HPDE6-E6E7 (cell line): ENCODE measurements at regions not wholly inside any gene's neighbourhood (a gene's known extent, or its start where the extent isn't known, plus 50 kb on each side); places are given as distances from the start of the nearest gene placed in this dataset.

Experiments used
- DNase-seq: peaks from one replicate; pipeline ENCODE4 v3.0.0; 2011; ENCODE audit warnings: missing footprints; ENCODE audit errors: extremely low spot score

- no peak for DNase-seq
Observed at GRCh38 chr10:28250782-28251181, 52.1 kb downstream of the MPP7 start.

- DNase-seq: no peak
Observed at GRCh38 chr10:28250358-28250757, 52.5 kb downstream of the MPP7 start.

DNA sequence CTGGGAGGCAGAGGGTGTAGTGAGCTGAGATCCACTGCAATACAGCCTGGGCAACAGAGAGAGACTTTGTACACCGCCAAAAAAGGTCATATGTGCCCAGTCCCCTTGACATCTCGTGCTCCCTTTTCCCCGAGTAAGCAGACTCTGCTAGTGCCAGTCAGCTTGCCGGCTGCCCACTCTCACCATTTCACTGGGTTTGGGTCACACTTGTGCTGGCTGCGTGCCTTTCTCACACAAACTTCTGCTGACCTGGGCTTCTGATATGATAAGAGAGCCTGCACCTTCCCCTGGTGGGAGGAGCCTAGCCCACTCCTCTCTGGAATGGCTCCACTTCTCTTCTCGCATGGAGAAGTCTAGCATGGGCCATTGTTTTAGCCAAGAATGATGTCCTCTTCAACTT is 53.4 kb downstream of the MPP7 start:
- DNase-seq: no peak

- peak; percentile 21 for DNase-seq
Observed at GRCh38 chr10:28248092-28248491, 54.8 kb downstream of the MPP7 start.

GRCh38 chr10:28246023-28246422 is 56.8 kb downstream of the MPP7 start:
- DNase-seq: no peak

DNA sequence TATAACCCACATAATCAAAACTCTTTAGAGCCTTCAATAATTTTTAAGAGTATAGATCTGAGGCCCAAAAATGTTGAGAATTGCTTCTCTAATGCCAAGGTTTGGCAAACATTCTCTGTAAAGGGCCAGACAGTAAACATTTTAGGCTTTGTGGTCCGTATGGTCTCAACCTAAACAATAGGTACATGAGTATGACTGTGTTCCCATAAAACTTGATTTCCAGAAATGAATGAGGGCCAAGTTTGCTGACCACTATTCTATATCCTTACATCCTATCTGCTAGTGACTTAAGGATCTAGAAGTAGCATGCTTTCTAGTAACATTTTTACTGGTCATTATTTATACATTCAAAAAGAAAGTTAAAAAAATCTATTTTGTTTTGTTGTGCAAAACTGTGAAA is 58.9 kb downstream of the MPP7 start:
- no peak for DNase-seq

DNA sequence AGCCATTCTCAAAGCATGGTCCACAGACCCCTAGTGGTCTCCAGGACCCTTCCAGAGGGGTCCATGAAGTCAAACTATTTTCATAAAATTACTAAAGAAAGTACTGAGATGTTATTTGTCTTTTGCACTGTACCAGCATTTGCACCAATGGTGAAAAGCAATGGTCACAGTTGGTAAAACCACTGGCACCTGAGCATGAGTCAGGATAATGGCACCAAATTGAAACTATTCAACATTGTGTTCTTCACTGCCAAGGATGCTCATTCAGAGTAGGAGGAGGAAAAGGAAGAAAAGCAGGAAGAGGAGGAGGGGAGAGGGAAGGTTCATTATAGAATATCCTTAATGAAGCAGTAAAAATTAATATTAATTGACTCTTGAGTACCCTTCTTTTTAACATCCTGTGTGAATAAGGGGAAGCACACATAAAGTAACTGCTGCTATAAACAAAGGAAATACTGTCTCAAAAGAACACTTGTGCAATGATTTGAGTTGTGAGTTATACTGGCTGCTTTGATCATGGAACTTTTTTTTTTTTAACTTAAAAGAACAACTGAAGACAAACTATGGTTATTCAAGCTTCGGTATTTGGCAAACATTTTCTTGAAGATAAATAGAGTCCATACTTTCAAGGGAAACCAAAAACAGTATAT is 60.2 kb downstream of the MPP7 start:
- DNase-seq: no peak

DNA sequence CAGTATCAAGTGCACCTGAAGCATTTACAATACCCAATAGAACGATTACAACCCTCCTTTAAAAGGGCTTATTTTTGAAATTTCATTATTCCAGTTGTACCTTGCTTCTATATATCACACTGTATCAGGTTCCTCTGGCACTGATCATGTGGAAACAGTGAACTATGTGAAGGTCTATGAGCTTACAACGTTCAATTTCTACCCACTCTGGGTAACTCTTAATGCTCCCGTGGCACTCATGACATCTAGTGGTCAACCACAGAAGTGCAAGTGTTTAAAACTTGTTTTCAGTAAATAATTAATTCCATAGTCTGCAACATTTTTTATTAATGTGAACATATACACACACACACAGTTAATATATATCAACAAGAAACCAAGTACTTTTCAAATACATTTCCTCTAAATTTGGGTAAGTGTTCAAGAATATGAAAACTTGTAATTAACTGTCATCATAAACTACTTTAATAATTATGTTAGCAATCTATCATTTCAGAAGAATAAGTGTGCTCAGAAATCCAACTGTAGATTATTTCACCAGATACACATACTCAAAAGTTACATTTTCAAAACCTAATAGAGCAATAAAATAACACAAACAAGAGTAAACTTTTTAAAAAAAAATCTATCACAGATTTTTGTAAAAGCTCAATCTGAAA is 61.0 kb downstream of the MPP7 start:
- DNase-seq: no peak

DNA sequence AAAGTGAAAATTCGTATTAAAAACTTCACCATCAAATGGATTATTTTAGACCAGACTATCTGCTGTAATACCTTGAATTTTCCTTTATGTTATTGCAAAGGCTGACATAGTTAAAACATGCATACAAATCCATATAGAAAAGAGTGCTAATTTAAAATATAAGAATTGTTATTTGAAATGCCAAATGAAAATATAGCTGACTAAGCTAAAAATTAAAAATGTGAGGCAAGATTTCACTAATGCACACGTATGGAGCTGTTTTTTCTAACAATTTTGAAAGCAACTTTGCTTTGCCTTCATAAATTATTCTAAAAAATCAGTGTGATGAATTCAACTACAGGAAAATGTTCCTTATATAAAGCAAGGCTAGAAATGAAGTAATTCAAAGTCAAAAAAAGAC is 62.5 kb downstream of the MPP7 start:
- DNase-seq: no peak

GRCh38 chr10:28236591-28236990 is 66.3 kb downstream of the MPP7 start:
- no peak for DNase-seq

- no peak for DNase-seq
Observed at GRCh38 chr10:28220811-28221210, 82.1 kb downstream of the MPP7 start.

DNA sequence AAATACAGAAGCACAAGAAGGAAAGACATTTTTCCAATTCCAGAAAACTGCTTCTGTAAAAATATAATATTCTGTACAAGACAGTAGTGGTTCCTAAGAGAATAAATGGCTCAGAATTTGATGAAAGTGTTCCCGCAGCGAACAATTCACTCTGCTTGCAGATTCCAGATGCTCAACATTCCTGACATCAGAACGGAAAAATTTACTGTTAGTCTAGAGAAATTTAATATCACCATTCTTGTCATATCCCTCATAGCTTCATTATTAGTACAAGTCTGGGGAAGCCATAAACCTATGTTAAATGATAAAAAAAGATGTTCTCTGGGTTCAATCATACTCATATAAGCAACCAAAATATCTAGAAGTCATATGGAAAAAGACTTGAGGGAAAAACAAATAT is 83.6 kb downstream of the MPP7 start:
- no peak for DNase-seq

GRCh38 chr10:28217848-28218247 is 85.0 kb downstream of the MPP7 start:
- peak; percentile 0 for DNase-seq

DNA sequence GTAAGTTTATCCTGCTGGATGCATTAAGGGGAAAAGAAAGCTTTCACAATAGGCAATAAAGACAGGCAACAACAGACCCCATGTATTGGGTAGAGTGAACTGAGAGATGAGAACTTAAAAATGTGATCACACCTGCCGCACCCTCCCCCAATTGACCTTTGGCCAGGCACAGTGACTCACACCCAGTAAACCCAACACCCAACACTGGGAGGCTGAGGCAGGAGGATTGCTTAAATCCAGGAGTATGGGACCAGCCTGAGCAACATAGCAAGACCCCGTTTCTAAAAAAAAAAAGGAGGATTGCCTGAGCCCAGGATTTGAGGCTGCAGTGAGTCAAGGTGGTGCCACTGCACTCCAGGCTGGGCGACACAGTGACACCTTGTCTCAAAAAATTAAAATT is 86.9 kb downstream of the MPP7 start:
- no peak for DNase-seq

DNA sequence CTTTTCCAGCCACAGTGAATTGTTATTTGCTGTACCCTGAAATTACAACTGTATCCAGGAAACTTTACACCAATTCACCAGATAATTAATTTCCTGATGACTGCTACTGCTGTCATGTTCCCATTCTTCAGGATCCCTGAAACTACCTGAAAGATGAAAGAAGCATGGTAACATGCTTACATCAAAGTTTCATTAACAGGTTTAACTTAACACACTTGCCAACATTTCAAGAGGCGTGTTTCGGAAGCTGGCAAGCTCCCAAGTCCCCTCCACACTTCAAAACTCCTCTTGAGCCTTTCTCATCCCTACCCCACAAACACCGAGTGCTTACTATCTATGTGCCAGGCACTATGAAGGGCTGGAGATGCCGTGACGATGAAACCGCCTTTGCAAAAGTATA is 88.6 kb downstream of the MPP7 start:
- no peak for DNase-seq

GRCh38 chr10:28211759-28212158 is 91.1 kb downstream of the MPP7 start:
- DNase-seq: no peak

DNA sequence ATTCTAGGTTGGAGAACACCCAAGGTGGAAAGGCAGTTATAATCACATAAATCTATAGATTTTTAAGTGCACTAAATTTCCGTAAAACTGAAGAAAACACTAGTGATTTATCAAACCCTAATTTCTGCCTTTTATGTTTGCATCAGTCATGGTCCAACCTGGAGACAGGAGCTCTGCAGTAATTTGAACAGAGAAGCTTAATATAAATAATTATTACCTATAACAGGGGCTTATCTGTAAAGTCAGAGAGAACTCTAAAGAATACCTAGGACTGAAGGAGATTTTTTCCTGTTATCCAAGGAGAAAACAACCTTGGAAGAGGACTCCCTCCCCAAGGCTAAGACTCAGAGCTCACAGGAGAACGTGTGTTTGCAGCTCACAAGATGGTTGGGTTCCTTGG is 95.1 kb downstream of the MPP7 start:
- DNase-seq: no peak

- no peak for DNase-seq
Observed at GRCh38 chr10:28202941-28203352, 99.9 kb downstream of the MPP7 start.

DNA sequence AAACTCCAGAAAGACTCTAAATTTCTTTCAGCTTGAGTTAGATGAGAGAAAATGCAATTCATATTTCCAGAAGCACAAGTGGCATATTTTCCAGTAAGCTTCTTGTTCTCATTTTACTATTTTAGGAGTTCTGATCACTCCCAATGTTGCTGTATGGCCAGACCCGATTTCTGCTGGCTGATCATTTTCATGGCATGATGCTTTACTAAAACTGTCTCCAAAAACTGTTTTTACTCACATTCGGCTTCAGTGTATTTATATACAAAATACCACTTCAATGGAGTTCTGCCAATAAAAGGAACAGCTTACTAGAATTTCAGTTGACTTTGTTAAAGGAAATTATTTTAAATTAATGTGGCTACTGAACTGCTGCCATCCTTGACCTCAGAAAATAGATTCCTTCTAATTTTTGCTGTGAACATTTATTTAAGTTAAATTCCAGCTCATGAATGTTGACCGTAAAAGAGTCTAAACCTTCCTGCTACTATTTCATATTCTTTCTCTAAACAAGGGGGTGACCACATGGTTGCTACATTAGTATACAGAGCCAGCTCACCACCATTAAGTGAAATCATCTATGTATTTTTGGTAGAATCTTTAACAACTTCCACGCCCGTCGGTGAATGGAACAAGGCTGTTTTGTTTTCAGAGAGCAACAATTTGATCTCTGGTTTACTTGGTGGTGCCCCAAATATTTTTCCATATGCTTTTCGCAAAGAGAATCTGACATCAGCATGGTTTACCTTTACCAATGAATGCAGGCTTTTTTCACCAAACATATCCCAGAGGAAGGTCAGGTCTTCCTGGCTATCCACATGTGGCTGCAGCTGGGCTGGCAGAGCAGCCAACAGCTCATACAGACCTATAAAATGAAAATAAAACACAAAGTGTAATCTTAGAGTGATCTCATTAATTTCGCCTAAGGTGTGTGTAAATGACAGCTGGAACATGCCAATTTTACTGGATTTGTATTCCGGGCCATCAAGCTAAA is 101.2 kb downstream of the MPP7 start:
- no peak for DNase-seq

- DNase-seq: no peak
Observed at GRCh38 chr10:28200775-28201174, 102.1 kb downstream of the MPP7 start.

GRCh38 chr10:28199941-28200340 is 102.9 kb downstream of the MPP7 start:
- DNase-seq: no peak

GRCh38 chr10:28190196-28190595 is 112.7 kb downstream of the MPP7 start:
- no peak for DNase-seq

GRCh38 chr10:28188526-28188925 is 114.3 kb downstream of the MPP7 start:
- no peak for DNase-seq
